ENCODE measurements at regions not wholly inside any gene's neighbourhood (a gene's known extent, or its start where the extent isn't known, plus 50 kb on each side); places are given as distances from the start of the nearest gene placed in this dataset.

DNA sequence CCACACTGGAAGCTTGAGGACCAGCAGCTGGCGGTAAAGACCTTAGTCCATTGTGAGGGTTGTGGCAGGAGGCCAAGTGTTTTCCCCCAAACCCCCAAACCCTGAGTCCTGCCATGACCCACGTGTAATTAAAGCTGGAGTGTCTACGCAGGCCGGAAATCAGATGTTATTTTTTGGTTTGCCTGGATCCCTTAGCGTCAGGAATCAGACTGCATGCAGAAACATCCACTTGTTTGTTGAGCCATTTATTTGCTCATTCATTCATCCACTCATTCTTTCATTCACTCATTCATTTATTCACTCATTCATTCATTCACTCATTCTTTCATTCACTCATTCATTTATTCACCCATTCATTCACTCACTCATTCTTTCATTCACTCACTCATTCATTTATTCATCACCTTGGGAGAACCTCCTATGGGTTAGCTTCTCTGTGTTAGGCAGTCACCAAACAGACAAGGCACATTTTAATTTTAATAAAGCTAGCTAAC, 313.1 kb downstream of the MAF start:
- H4K20me1 ChIP-seq (ENCODE audit: insufficient read depth, low read length): no peaks in the 10 kb centered on the region
- ATAC-seq (ENCODE audit: insufficient read depth, low read depth) (peak; percentile 63), DNase-seq (no peak)
- H2AFZ ChIP-seq (ENCODE audit: low read depth, low read length): peak overlapping the region; percentile 62
- TF ChIP-seq, protein P1, sequence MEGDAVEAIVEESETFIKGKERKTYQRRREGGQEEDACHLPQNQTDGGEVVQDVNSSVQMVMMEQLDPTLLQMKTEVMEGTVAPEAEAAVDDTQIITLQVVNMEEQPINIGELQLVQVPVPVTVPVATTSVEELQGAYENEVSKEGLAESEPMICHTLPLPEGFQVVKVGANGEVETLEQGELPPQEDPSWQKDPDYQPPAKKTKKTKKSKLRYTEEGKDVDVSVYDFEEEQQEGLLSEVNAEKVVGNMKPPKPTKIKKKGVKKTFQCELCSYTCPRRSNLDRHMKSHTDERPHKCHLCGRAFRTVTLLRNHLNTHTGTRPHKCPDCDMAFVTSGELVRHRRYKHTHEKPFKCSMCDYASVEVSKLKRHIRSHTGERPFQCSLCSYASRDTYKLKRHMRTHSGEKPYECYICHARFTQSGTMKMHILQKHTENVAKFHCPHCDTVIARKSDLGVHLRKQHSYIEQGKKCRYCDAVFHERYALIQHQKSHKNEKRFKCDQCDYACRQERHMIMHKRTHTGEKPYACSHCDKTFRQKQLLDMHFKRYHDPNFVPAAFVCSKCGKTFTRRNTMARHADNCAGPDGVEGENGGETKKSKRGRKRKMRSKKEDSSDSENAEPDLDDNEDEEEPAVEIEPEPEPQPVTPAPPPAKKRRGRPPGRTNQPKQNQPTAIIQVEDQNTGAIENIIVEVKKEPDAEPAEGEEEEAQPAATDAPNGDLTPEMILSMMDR (IDR thresholded peaks at IDR 0.05; ENCODE audit: borderline replicate concordance, extremely low read depth, low read length, poor library complexity, severe bottlenecking): no peak
- no peak for TF ChIP-seq EZH2 (IDR thresholded peaks at IDR 0.05; ENCODE audit: borderline replicate concordance, low read depth, low read length, severe bottlenecking)
- H3K9me3 ChIP-seq (ENCODE audit: insufficient read depth, low read length, severe bottlenecking): no peaks in the 10 kb centered on the region
- H3K4me1 ChIP-seq (ENCODE audit: insufficient read depth, low read length): peaks cover 62% of the 10 kb centered on the region
- H3K36me3 ChIP-seq (ENCODE audit: insufficient read depth, low read length): no peaks in the 10 kb centered on the region
- peak overlapping the region; percentile 51 for H3K9ac ChIP-seq (ENCODE audit: low read depth, low read length)
- no peaks in the 10 kb centered on the region for H3K27me3 ChIP-seq (ENCODE audit: insufficient read depth, low read length, poor library complexity)
- peak overlapping the region; percentile 97 for H3K27ac ChIP-seq (ENCODE audit: low read length)
- peak overlapping the region; percentile 60 for H3K4me2 ChIP-seq (ENCODE audit: insufficient read depth, low read length)
- H3K4me3 ChIP-seq (ENCODE audit: low read depth in 1 of 2, low read length in 2 of 2): peak overlapping the region in 1 of 2 experiments; percentile 43; a peak in 2 of 4 replicates
- H3K79me2 ChIP-seq (ENCODE audit: insufficient read depth, low read length): no peaks in the 10 kb centered on the region

DNA sequence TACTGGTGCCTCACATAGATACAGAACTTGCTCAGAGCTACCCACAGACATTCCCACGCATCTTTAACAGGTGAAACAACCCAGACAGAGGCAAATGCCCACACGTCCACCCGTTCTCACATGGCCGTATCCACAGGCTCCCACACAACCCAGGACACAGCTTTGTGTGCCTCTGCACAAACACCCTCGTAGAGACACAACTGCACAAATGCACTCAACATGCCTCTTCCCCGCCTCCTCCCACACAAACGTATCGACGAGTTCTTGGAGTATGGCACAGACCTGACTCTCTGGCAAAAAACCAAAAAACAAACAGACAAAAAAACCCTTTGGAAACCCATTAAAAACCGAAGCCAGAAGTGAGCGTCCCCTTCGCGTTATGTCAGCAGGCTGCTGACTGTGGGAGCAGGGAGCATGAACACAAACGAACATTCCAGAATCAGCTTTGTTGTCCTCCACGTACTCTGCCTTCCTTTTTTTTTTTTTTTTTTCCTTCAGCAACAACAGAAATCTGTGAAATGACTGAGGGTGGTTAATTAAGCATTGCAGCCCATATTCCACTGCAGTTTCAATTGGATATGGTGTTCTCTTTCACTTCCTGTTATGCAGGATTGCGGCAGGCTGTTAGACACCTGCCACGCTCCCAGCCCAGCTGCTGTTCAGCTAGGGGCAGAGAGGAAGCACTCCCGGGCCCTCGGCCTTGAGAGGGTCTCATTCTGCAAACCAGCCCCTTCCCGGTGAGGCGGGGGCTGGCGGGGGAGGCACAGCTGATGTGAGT, 313.7 kb downstream of the MAF start:
- Histone ChIP-seq H3K4me1 (ENCODE audit: insufficient read depth, low read length) (peaks cover 68% of the 10 kb centered on the region), H2AFZ (ENCODE audit: low read depth, low read length) (peak overlapping the region; percentile 62), H3K27ac (ENCODE audit: low read length) (peak overlapping the region; percentile 97), H3K9me3 (ENCODE audit: insufficient read depth, low read length, severe bottlenecking) (no peaks in the 10 kb centered on the region), H4K20me1 (ENCODE audit: insufficient read depth, low read length) (no peaks in the 10 kb centered on the region), H3K4me2 (ENCODE audit: insufficient read depth, low read length) (peak overlapping the region; percentile 60), H3K36me3 (ENCODE audit: insufficient read depth, low read length) (no peaks in the 10 kb centered on the region), H3K4me3 (ENCODE audit: low read depth in 1 of 2, low read length in 2 of 2) (peak overlapping the region in 1 of 2 experiments; percentile 43; a peak in 2 of 4 replicates), H3K79me2 (ENCODE audit: insufficient read depth, low read length) (no peaks in the 10 kb centered on the region), H3K27me3 (ENCODE audit: insufficient read depth, low read length, poor library complexity) (no peaks in the 10 kb centered on the region), H3K9ac (ENCODE audit: low read depth, low read length) (peak overlapping the region; percentile 51)
- TF ChIP-seq, protein P1 (IDR thresholded peaks at IDR 0.05; ENCODE audit: borderline replicate concordance, extremely low read depth, low read length, poor library complexity, severe bottlenecking): no peak
- TF ChIP-seq EZH2 (IDR thresholded peaks at IDR 0.05; ENCODE audit: borderline replicate concordance, low read depth, low read length, severe bottlenecking): no peak
- DNase-seq (peak; percentile 90), ATAC-seq (ENCODE audit: insufficient read depth, low read depth) (peak; percentile 97)

DNA sequence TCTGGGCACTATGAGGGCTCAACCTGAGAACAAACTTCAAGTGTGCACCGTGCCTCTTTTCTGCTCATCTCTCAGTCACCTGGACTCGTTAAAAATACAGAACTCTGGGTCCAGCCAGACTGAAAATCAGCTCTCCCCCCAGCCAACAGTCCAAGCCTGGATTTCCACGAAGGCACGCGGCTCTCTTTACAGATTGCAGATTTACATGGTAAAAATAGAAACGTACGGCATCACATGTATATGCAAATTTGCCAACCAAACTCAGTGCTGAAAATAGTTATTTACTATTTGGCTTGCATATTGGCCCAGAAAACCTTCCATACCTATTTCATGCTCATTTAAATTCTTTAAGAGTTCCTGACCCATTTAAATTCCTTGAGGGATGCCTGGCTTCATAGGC, 315.8 kb downstream of the MAF start:
- Histone ChIP-seq H2AFZ (ENCODE audit: low read depth, low read length) (no peak overlapping the region), H3K36me3 (ENCODE audit: insufficient read depth, low read length) (no peaks in the 10 kb centered on the region), H3K79me2 (ENCODE audit: insufficient read depth, low read length) (no peaks in the 10 kb centered on the region), H3K4me3 (ENCODE audit: low read depth in 1 of 2, low read length in 2 of 2) (no peak overlapping the region), H3K9ac (ENCODE audit: low read depth, low read length) (no peak overlapping the region), H4K20me1 (ENCODE audit: insufficient read depth, low read length) (no peaks in the 10 kb centered on the region), H3K27ac (ENCODE audit: low read length) (peak overlapping the region; percentile 75), H3K27me3 (ENCODE audit: insufficient read depth, low read length, poor library complexity) (no peaks in the 10 kb centered on the region), H3K4me2 (ENCODE audit: insufficient read depth, low read length) (no peak overlapping the region), H3K4me1 (ENCODE audit: insufficient read depth, low read length) (peaks cover 71% of the 10 kb centered on the region), H3K9me3 (ENCODE audit: insufficient read depth, low read length, severe bottlenecking) (no peaks in the 10 kb centered on the region)
- TF ChIP-seq, protein P1 (IDR thresholded peaks at IDR 0.05; ENCODE audit: borderline replicate concordance, extremely low read depth, low read length, poor library complexity, severe bottlenecking): no peak
- no peak for TF ChIP-seq EZH2 (IDR thresholded peaks at IDR 0.05; ENCODE audit: borderline replicate concordance, low read depth, low read length, severe bottlenecking)
- ATAC-seq (ENCODE audit: insufficient read depth, low read depth) (no peak), DNase-seq (no peak)

All from DND-41 (cell line).